ENCODE measurements at regions not wholly inside any gene's neighbourhood (a gene's known extent, or its start where the extent isn't known, plus 50 kb on each side); places are given as distances from the start of the nearest gene placed in this dataset.

- TF ChIP-seq CTCF (IDR thresholded peaks at IDR 0.05; ENCODE audit: insufficient read depth, low read length) = no peak
- no peak for TF ChIP-seq POLR2AphosphoS5 (IDR thresholded peaks at IDR 0.05; ENCODE audit: low read depth)
- no peak for TF ChIP-seq GABPA (IDR thresholded peaks at IDR 0.05; ENCODE audit: low read depth)
- no peak for TF ChIP-seq REST (IDR thresholded peaks at IDR 0.05; ENCODE audit: insufficient replicate concordance, low read depth)
These were observed 934.6 kb downstream of the EPHA3 start for GRCh38 chr3:90041995-90042394.
